Smooth muscle cell (in vitro differentiated cells): ENCODE measurements at regions not wholly inside any gene's neighbourhood (a gene's known extent, or its start where the extent isn't known, plus 50 kb on each side); places are given as distances from the start of the nearest gene placed in this dataset.

Experiments
- DNase-seq: peaks from one replicate; lab custom pipeline; 2025; ENCODE audit not compliant: unreplicated experiment; lab: John Stamatoyannopoulos, UW
- H2AFZ ChIP-seq: fragments of 200-600 bp; sonication (generic); 2 replicates; pipeline ENCODE4 v1.6.0; 2016; ENCODE audit warnings: antibody characterized with exemption, low read depth, mild to moderate bottlenecking
- H3F3A ChIP-seq: fragments of 200-600 bp; sonication (generic); 2 replicates; pipeline ENCODE4 v1.6.0; 2017; ENCODE audit warnings: antibody characterized with exemption, low read depth
- H3K27ac ChIP-seq: fragments of 200-600 bp; sonication (generic); 2 replicates; pipeline ENCODE4 v1.5.1; 2016; ENCODE audit warnings: low read depth, mild to moderate bottlenecking
- H3K27me3 ChIP-seq: fragments of 200-600 bp; sonication (generic); 2 replicates; pipeline ENCODE4 v1.6.1; 2016; ENCODE audit warnings: low read depth, mild to moderate bottlenecking
- H3K36me3 ChIP-seq: fragments of 200-600 bp; sonication (generic); 2 replicates; pipeline ENCODE4 v1.5.1; 2016; ENCODE audit warnings: low read depth
- H3K4me1 ChIP-seq: fragments of 200-600 bp; sonication (generic); 2 replicates; pipeline ENCODE4 v1.5.1; 2016; ENCODE audit warnings: low read depth
- H3K4me2 ChIP-seq: fragments of 200-600 bp; sonication (generic); 2 replicates; pipeline ENCODE4 v1.6.0; 2016; ENCODE audit warnings: mild to moderate bottlenecking
- H3K4me3 ChIP-seq: fragments of 200-600 bp; sonication (generic); 2 replicates; pipeline ENCODE4 v1.5.1; 2016; ENCODE audit warnings: mild to moderate bottlenecking
- H3K79me2 ChIP-seq: fragments of 200-600 bp; sonication (generic); 2 replicates; pipeline ENCODE4 v1.6.0; 2016; ENCODE audit warnings: low read depth, mild to moderate bottlenecking
- H3K9ac ChIP-seq: fragments of 200-600 bp; sonication (generic); 2 replicates; pipeline ENCODE4 v1.6.0; 2016; ENCODE audit warnings: low read depth
- H3K9me3 ChIP-seq: fragments of 200-600 bp; sonication (generic); replicated peaks from 2 replicates; pipeline ENCODE4 v1.5.1; 2016; ENCODE audit warnings: low read depth
- H4K20me1 ChIP-seq: fragments of 200-600 bp; sonication (generic); 2 replicates; pipeline ENCODE4 v1.6.0; 2016; ENCODE audit warnings: low read depth
- WGBS: methylation state at CpG from one replicate; pipeline ENCODE4 v1.1.7; 2016; ENCODE audit warnings: low lambda C conversion rate; 5-methylcytosine and 5-hydroxymethylcytosine counted together
- TF ChIP-seq, protein P1 (sequence below): fragments of 200-600 bp; sonication (generic); IDR thresholded peaks from 2 replicates; pipeline ENCODE4 v1.5.1; 2017; ENCODE audit warnings: borderline replicate concordance, mild to moderate bottlenecking, antibody characterized with exemption; ENCODE audit not compliant: insufficient read depth, poor library complexity, severe bottlenecking

DNA sequence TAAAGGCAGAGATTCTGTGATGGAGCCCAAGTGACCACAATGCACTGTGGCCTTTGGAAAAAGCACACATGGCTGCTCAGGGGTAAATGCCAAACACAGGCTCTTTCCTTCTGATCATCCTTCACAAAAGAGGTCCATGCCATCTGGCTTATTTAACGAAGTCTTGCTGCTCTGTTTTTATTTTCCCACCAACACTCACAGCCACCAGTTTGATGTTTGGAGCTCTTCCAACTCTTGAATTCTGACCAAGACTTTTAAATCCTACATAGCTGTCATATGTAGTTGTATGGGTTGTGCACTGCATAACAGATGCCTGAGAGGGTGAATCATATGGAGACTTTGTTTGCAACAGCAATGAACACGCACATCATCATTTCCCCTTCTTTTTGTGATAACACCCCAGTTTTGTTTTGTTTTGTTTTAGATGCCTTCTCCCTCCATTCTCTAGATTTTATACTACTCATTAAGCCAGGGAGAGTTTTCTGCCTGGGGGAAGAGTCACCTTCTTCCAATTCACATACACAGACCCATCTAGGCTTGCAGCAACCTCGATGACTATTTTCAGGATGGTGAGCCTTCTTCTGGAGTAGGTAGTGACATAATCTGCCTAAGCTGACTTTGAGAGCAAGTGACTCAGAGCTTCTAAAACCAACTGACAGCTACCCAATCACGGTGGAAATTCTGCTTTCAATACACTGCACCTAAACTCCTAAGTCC is 145.2 kb upstream of the WSCD2 start:
- H3K9ac ChIP-seq, result no peak overlapping the region
- peak overlapping the region; percentile 37 for H3K27ac ChIP-seq
- peaks cover 33% of the 10 kb centered on the region for H3K27me3 ChIP-seq
- no peaks in the 10 kb centered on the region for H3K36me3 ChIP-seq
- H3K9me3 ChIP-seq, result no peaks in the 10 kb centered on the region
- no peak overlapping the region for H2AFZ ChIP-seq
- WGBS, result 36% methylated on average over 4 of the region's 4 CpGs
- no peaks in the 10 kb centered on the region for H3K4me1 ChIP-seq
- no peaks in the 10 kb centered on the region for H3K79me2 ChIP-seq
- no peak overlapping the region for H3K4me3 ChIP-seq
- DNase-seq, result no peak
- peaks cover 4% of the 10 kb centered on the region for H3F3A ChIP-seq
- TF ChIP-seq, protein P1, sequence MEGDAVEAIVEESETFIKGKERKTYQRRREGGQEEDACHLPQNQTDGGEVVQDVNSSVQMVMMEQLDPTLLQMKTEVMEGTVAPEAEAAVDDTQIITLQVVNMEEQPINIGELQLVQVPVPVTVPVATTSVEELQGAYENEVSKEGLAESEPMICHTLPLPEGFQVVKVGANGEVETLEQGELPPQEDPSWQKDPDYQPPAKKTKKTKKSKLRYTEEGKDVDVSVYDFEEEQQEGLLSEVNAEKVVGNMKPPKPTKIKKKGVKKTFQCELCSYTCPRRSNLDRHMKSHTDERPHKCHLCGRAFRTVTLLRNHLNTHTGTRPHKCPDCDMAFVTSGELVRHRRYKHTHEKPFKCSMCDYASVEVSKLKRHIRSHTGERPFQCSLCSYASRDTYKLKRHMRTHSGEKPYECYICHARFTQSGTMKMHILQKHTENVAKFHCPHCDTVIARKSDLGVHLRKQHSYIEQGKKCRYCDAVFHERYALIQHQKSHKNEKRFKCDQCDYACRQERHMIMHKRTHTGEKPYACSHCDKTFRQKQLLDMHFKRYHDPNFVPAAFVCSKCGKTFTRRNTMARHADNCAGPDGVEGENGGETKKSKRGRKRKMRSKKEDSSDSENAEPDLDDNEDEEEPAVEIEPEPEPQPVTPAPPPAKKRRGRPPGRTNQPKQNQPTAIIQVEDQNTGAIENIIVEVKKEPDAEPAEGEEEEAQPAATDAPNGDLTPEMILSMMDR, result no peak
- H4K20me1 ChIP-seq, result no peaks in the 10 kb centered on the region
- H3K4me2 ChIP-seq, result peak overlapping the region; percentile 41

DNA sequence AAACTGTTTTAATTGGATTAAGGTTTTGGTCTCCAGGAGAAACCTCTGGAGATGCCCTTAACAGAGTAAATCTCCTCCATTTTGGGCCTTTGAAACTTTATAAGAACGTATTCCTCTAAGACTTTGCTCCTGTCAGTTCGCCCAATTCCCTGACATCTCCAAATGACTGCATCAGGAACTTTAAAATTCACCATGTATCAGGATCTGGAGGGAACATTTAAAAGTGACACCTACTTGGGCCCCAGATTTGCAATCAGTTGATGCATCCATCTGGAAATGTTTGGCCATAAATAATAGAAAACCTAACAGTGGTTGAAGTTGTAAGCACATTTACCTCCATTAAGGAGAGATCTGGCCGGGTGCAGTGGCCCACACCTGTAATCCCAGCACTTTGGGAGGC is 144.1 kb upstream of the WSCD2 start:
- 86% methylated on average over 3 of the region's 3 CpGs for WGBS
- no peak for DNase-seq
- H3K9me3 ChIP-seq, result no peaks in the 10 kb centered on the region
- no peak overlapping the region for H3K27ac ChIP-seq
- H3F3A ChIP-seq, result peaks cover 4% of the 10 kb centered on the region
- TF ChIP-seq, protein P1, result no peak
- no peaks in the 10 kb centered on the region for H3K4me1 ChIP-seq
- H2AFZ ChIP-seq, result no peak overlapping the region
- no peak overlapping the region for H3K4me3 ChIP-seq
- no peak overlapping the region for H3K4me2 ChIP-seq
- H3K27me3 ChIP-seq, result peaks cover 32% of the 10 kb centered on the region
- no peaks in the 10 kb centered on the region for H3K79me2 ChIP-seq
- H3K9ac ChIP-seq, result no peak overlapping the region
- no peaks in the 10 kb centered on the region for H3K36me3 ChIP-seq
- no peaks in the 10 kb centered on the region for H4K20me1 ChIP-seq

DNA sequence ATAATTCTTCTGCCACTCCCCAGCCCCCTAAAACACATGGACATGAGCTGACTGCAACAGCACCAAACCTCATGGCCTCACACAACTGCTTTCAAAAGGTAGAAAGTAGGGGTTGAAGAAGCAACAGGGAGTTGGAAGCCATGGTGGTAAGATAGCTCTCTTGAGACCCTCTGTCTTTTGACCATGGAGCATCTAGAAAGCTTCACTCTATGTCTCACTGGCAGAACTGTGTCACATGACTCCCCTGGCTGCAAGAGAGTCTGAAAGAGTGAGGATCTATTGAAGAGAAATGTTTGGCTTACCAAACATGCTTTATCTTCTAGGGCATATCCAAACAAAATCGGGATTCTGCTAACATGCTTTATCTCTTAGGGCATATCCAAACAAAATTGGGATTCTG is 142.9 kb upstream of the WSCD2 start:
- Histone ChIP-seq H3K4me1 (no peaks in the 10 kb centered on the region), H3K36me3 (no peaks in the 10 kb centered on the region), H3F3A (peaks cover 4% of the 10 kb centered on the region), H2AFZ (no peak overlapping the region), H3K79me2 (no peaks in the 10 kb centered on the region), H3K4me3 (no peak overlapping the region), H3K9ac (no peak overlapping the region), H4K20me1 (no peaks in the 10 kb centered on the region), H3K9me3 (no peaks in the 10 kb centered on the region), H3K4me2 (no peak overlapping the region), H3K27me3 (peaks cover 28% of the 10 kb centered on the region), H3K27ac (no peak overlapping the region)
- TF ChIP-seq, protein P1, result no peak
- 88% methylated on average over 1 of the region's 1 CpG for WGBS
- no peak for DNase-seq

DNA sequence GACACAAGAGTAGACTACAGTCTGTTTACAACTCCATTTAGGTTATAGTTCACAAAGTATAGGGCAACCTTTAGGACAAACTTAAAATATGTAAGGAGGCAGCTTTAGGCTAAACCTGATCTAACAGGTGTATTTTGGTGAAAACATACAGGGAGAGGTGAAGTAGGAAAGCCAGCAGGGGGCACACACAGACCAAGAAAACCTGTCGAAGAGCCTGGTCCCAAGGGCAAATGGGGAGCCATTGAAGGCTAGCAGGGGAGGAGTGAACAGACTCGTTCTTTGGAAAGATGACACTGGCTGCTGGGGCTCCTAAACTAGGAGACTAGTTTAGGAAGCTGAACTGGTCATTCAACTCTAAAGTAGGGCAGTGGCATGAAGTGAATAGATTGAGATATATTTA is 138.8 kb upstream of the WSCD2 start:
- DNase-seq, result no peak
- Histone ChIP-seq H3K9ac (no peak overlapping the region), H3K4me1 (no peaks in the 10 kb centered on the region), H3K9me3 (no peaks in the 10 kb centered on the region), H3K79me2 (no peaks in the 10 kb centered on the region), H3K27me3 (peaks cover 41% of the 10 kb centered on the region), H2AFZ (no peak overlapping the region), H3K4me2 (no peak overlapping the region), H3K4me3 (no peak overlapping the region), H3F3A (no peaks in the 10 kb centered on the region), H3K27ac (no peak overlapping the region), H4K20me1 (no peaks in the 10 kb centered on the region), H3K36me3 (no peaks in the 10 kb centered on the region)
- TF ChIP-seq, protein P1, result peak; percentile 43
- 9% methylated on average over 2 of the region's 2 CpGs for WGBS
